ENCODE measurements at regions not wholly inside any gene's neighbourhood (a gene's known extent, or its start where the extent isn't known, plus 50 kb on each side); places are given as distances from the start of the nearest gene placed in this dataset.

- H4K91ac ChIP-seq (replicated peaks; ENCODE audit: insufficient read length, low read length) = no peak overlapping the region
- H3K79me2 ChIP-seq (ENCODE audit: control insufficient read depth in 1 of 2, insufficient read depth in 2 of 2, low read length in 2 of 2) = no peaks in the 10 kb centered on the region
- no peak overlapping the region for H2BK12ac ChIP-seq (ENCODE audit: low read depth, low read length)
- no peak overlapping the region for H3K4me3 ChIP-seq (ENCODE audit: extremely low read depth in 1 of 4, insufficient read depth in 2 of 4, low read depth in 3 of 4, low read length in 4 of 4)
- no peak overlapping the region for H2AFZ ChIP-seq (ENCODE audit: low read length)
- H2AK5ac ChIP-seq (ENCODE audit: low read depth, low read length) = no peak overlapping the region
- no peaks in the 10 kb centered on the region for H4K20me1 ChIP-seq (replicated peaks in 1 of 2; ENCODE audit: control insufficient read depth in 1 of 2, insufficient read depth in 2 of 2, low read length in 2 of 2)
- no peaks in the 10 kb centered on the region for H3K27me3 ChIP-seq (replicated peaks in 1 of 4; ENCODE audit: control insufficient read depth in 3 of 4, extremely low read depth in 1 of 4, insufficient read depth in 3 of 4, low read length in 3 of 4)
- H3K56ac ChIP-seq (replicated peaks; ENCODE audit: insufficient read length, low read depth, low read length) = no peak overlapping the region
- no peak for DNase-seq (ENCODE audit: low read depth in 1 of 2, low spot score in 2 of 2)
- H4K5ac ChIP-seq (ENCODE audit: insufficient read length, low read depth, low read length) = no peak overlapping the region
- no peak overlapping the region for H3K27ac ChIP-seq (ENCODE audit: low read depth, low read length)
- no peak overlapping the region for H3K4ac ChIP-seq (replicated peaks; ENCODE audit: insufficient read length, low read depth, low read length)
- no peaks in the 10 kb centered on the region for H3K9me3 ChIP-seq (ENCODE audit: insufficient read depth in 2 of 2, low read depth in 1 of 2, low read length in 1 of 2)
- H3K14ac ChIP-seq (ENCODE audit: insufficient read length) = no peak overlapping the region
- CTCF ChIA-PET (ENCODE audit: partially characterized antibody) = interaction anchor here (1.2 to 2.3 kb wide), 2 partner anchors 11 to 68 kb away, joined by 3 to 6 read pairs; no protein-coding TSS in a partner anchor
- no peak overlapping the region for H2BK20ac ChIP-seq (ENCODE audit: low read length)
- H3K23me2 ChIP-seq (ENCODE audit: low read depth, low read length) = no peaks in the 10 kb centered on the region
- no peak for FAIRE-seq
- no peak overlapping the region for H4K8ac ChIP-seq (ENCODE audit: extremely low read depth, insufficient read depth, low read length)
- H3K4me1 ChIP-seq (replicated peaks in 1 of 4; ENCODE audit: control insufficient read depth in 3 of 4, insufficient read depth in 4 of 4, low read length in 3 of 4) = no peaks in the 10 kb centered on the region
- H3K18ac ChIP-seq (ENCODE audit: extremely low read depth, low read length) = no peak overlapping the region
- H3K36me3 ChIP-seq (ENCODE audit: control insufficient read depth in 2 of 4, insufficient read depth in 4 of 4, low read length in 3 of 4) = no peaks in the 10 kb centered on the region
- H3K4me2 ChIP-seq (ENCODE audit: insufficient read depth in 1 of 2, low read depth in 2 of 2, low read length in 2 of 2) = no peak overlapping the region
- H3K9ac ChIP-seq (replicated peaks in 1 of 4; ENCODE audit: extremely low read depth in 1 of 4, low read depth in 3 of 4, low read length in 3 of 4) = no peak overlapping the region
- no peak overlapping the region for H2BK120ac ChIP-seq (replicated peaks; ENCODE audit: low read depth, low read length)
- H3K79me1 ChIP-seq (ENCODE audit: low read depth, low read length) = no peaks in the 10 kb centered on the region
- H2BK5ac ChIP-seq (ENCODE audit: low read depth, low read length) = no peak overlapping the region
- POLR2A ChIA-PET (ENCODE audit: partially characterized antibody) = no interaction called here
- no peak overlapping the region for H3K23ac ChIP-seq (ENCODE audit: insufficient read length)
- 94% methylated on average over 4 of the region's 4 CpGs; no CpG with 5 or more reads in 1 of the 2 experiments for WGBS, 2 experiments (ENCODE audit: extremely low coverage in 1 of 2, insufficient coverage in 1 of 2, insufficient read length in 1 of 2, insufficient replicate concordance in 2 of 2, low coverage in 1 of 2, low lambda C conversion rate in 2 of 2, missing lambda C conversion rate in 1 of 2)
- no peak overlapping the region for H2BK15ac ChIP-seq (ENCODE audit: low read length)
- TF ChIP-seq SIRT6 (IDR thresholded peaks at IDR 0.05; ENCODE audit: low read length) (no peak), NRF1 (IDR thresholded peaks at IDR 0.05; ENCODE audit: low read depth, low read length) (no peak), ASH2L (IDR thresholded peaks at IDR 0.05; ENCODE audit: low read length) (no peak), SP1 (IDR thresholded peaks at IDR 0.05; ENCODE audit: low read depth, low read length) (no peak), BRCA1 (IDR thresholded peaks at IDR 0.05; ENCODE audit: low read depth, low read length) (no peak), KDM1A (IDR thresholded peaks at IDR 0.05; ENCODE audit: borderline replicate concordance, low read length) (no peak), CTCF (IDR thresholded peaks at IDR 0.05; ENCODE audit: control extremely low read depth in 1 of 3, insufficient read depth in 1 of 3, low read depth in 1 of 3, low read length in 3 of 3) (no peak), CBX5 (IDR thresholded peaks at IDR 0.05; ENCODE audit: low read depth, low read length) (no peak), ATF2 (IDR thresholded peaks at IDR 0.05; ENCODE audit: low read length) (no peak)
- TF ChIP-seq, protein P1, sequence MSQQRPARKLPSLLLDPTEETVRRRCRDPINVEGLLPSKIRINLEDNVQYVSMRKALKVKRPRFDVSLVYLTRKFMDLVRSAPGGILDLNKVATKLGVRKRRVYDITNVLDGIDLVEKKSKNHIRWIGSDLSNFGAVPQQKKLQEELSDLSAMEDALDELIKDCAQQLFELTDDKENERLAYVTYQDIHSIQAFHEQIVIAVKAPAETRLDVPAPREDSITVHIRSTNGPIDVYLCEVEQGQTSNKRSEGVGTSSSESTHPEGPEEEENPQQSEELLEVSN (IDR thresholded peaks at IDR 0.05) = no peak
These were observed 320.9 kb upstream of the RASGRP1 start for GRCh38 chr15:38885471-38885952.
